Adrenal gland (tissue), 5 donors: ENCODE measurements at regions not wholly inside any gene's neighbourhood (a gene's known extent, or its start where the extent isn't known, plus 50 kb on each side); places are given as distances from the start of the nearest gene placed in this dataset.

ENCODE experiments used
- CTCF ChIP-seq, 6 experiments: fragments of 450-650 bp in 4 of 6; fragments of 200-600 bp in 2 of 6; sonication (generic) in 1 of 6; IDR thresholded peaks; 1 replicate in 5 of 6; 2 replicates in 1 of 6; pipeline versions ENCODE4 v1.5.1 to v1.8.0; 2016 to 2021; ENCODE audit warnings: antibody characterized with exemption in 6 of 6, mild to moderate bottlenecking in 2 of 6, moderate library complexity in 1 of 6
- POLR2A ChIP-seq, 2 donors: fragments of 450-650 bp; IDR thresholded peaks; one replicate each; pipeline ENCODE4 v1.6.1; 2017; ENCODE audit warnings: antibody characterized with exemption in 2 of 2, mild to moderate bottlenecking in 2 of 2, moderate library complexity in 1 of 2
- donor health status: DM: no; HTN: no; CAD: no.

- TF ChIP-seq CTCF (IDR thresholded peaks at IDR 0.05) (no peak), POLR2A (IDR thresholded peaks at IDR 0.05) (no peak)
Measured at GRCh38 chr2:15829091-15829801, 111.1 kb upstream of the MYCN start.
